Hematopoietic multipotent progenitor cell treated with erythropoietin and hydrocortisone succinate and interleukin-3 and kit ligand, for 15 days (in vitro differentiated cells): ENCODE measurements at regions not wholly inside any gene's neighbourhood (a gene's known extent, or its start where the extent isn't known, plus 50 kb on each side); places are given as distances from the start of the nearest gene placed in this dataset.

Experiments
- DNase-seq: peaks from one replicate; pipeline ENCODE4 v3.0.0-alpha.2; 2015; ENCODE audit warnings: low spot score

DNA sequence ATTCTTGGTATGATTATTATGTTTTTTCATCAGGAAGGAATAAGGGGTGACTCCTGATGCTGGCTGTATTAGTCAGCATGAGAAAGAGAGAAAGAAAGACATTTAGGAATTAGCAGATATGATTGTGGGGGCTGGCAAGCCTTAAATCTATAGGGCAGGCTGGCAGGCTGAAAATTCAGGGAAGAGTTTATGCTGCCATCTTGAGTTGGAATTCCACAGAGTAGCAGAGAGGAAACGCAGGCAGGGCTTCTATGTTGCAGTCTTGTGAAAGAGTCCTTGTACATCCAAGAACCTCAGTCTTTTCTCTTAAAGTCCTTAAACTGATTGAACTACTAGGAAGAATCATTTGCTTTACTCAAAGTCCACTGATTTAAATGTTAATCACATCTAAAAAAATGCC, 262.7 kb upstream of the SLC10A2 start:
- no peak for DNase-seq

DNA sequence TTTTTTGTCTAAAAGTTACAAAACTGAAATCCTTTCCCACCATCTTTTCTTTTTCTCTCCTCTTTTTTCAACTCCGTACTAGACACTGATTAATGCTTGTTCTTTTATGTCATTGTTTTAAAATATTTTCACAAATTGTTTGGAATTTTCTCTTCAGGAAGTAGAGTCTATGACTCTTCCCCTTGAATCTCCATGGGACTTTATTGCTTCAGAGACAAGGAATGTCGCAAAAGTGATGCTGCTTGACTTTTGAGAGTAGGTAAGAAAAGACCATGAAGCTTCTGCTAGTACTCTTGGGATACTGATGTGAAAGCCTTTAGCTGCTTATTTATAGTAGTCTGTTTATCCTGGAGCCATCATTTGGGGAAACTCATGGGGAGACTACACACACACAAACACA, 260.1 kb upstream of the SLC10A2 start:
- no peak for DNase-seq

DNA sequence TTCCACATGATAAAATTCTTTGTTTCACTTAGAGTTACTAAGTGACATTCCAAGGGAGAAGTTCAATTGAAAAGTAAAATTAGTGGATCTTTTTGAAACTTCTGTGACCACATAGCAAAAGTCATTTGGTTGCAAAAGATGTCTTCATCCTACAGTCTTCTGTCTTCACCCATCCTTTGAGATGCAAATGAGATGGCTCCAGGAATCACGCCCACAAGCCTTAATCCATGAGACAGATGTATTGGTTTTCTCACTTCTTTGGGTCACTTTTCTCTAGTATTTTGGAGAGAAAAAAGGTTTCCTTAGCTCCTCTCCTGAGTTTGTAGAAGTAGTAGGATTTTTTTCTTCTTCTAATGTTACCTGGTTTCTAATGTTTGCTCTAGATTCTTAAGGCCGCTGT, 259.5 kb upstream of the SLC10A2 start:
- DNase-seq, result no peak

DNA sequence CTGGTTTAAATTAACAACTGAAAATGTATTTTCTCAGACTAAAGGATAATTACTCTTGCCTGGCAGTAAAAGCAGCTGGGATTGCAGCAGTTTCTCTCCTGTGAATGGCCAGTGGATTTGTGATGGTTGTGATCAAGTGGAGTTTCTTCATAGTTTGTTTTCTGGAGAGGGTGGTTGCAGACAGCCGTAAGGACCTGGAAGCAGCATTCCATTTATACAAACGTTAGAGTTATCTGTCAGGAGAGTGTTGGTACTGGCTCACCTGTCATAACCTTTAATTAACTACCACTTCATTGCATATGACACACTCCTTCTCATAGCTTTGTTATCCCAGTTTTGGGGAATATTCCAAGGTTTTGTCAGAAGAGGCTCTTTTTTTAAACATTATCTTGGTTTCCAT, 258.4 kb upstream of the SLC10A2 start:
- DNase-seq, result no peak

GRCh38 chr13:103315711-103316110, 249.5 kb upstream of the SLC10A2 start:
- DNase-seq, result no peak

DNA sequence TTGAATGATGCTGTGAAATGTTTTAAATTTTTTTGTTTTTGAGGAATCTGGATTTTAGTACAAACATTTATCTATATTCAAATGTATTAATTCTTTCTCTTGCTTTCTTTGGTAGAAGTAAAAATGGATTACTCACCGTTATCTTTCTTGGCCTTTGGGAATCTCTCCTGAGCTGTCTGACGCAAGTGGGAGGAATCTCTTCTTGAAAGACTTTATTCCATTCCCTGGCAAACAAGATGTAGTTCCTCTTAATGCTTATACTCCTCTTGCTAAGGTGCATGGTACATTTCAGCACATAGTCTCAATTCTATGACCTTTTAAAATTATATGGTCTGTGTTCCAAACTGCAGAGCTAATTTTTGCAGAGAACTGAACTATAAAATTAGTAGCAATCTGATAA, 246.2 kb upstream of the SLC10A2 start:
- no peak for DNase-seq

DNA sequence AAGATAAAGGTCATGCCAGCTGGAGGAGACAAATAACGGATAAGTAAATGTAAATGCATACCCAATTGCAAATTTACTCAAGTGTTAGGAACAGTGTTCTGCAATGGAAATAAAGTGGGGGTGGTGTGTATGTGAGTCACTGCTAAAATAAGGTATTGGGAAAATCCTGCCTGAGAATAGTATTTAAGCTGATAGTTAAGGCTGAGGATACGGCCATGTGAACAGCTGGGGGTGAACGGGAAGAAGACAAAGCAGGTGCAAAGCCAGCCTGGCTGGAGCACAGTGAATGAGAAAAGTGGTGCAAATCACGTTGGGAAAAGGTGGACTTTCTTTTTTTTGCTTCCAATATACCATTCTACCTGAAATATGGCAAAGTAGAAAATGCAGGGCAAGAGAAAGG, 242.4 kb upstream of the SLC10A2 start:
- DNase-seq, result no peak

- DNase-seq, result no peak
These were observed 239.9 kb upstream of the SLC10A2 start for GRCh38 chr13:103306163-103306562.

DNA sequence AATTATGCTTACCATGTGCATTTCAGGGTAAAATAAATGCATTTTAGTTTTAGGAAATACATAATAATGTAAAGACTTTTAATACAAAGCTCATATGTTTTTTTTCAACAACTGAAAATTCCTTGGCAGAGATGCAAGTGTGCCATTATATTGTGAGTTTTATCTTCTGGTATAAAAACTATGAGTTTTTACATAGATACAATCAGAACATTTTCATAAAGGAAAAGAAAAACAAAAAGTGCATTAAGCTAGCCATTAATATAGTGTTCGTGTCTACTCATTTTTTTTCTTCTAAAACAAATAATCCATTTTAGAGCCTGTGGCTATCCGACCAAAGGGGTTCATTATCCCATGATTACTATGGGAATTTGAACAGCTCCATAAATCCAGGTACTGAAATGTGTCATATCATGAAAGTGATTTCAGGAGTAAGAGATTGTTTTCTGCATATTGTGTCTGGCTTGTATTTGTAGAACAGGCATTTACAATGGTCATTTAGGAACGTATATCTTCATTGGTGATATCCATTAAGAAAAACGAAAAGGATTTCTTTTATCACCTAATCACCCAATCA, 236.9 kb upstream of the SLC10A2 start:
- no peak for DNase-seq

DNA sequence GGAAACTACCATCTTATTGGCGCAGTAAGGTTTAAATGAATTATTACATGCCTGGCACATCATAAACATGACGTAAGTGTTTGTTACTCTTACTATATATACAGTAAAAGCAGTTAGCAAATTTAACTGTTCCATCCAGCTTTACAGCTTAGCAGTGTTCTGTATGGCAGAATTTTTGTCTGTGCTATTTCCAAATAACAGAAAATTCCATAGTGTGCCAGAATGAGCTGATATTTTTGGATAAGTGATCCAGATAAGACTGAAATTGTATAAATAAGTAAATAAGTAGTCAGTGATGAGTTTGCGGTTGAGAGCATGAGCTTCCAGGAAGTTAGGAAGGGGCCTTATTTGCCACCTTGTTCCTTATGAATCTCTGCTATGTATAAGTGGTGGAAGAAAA, 236.5 kb upstream of the SLC10A2 start:
- no peak for DNase-seq

GRCh38 chr13:103299079-103299478, 232.9 kb upstream of the SLC10A2 start:
- DNase-seq, result no peak

DNA sequence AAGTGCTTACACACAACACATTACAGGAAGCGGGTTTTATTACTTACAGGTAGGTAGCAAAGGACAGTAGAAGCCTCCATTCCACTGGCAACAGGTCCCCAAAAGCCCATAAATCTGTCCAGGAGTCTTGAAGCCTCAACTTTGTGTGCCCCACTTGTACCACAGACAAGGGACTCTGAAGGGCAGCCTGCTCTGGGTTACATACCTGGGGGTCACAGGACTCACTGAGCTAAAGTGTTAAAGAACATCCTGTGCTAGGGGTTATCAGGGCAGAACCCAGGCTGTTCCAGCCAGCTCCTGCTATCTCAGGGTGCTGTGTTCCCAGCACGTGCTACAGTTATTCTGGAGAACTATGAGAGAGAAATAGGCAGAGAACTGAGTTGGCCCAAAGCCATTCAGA, 230.9 kb upstream of the SLC10A2 start:
- DNase-seq, result no peak

GRCh38 chr13:103291798-103292572, 225.8 kb upstream of the SLC10A2 start:
- no peak for DNase-seq

GRCh38 chr13:103291226-103291625, 225.0 kb upstream of the SLC10A2 start:
- DNase-seq, result no peak

- no peak for DNase-seq
These were observed 223.5 kb upstream of the SLC10A2 start for GRCh38 chr13:103289681-103290080.

DNA sequence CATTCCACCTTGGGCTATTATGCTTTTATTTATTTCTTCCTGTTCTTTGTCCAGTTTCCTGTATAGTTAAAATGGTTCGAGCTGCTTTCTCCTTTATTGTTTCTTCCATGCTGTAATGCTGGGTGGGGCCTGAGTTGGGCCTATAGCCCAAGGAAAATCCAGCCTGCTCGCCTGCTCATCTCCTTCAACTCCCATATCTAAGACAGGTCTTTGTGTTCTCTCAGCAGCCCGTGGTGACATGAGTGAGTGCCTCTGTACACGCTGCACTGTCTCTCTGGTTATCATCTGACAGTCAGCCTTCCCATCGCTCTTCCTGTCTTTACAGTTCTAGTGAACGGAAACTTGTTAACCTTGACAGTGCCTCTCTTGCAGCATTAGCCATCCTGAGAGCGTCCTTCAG, 221.9 kb upstream of the SLC10A2 start:
- no peak for DNase-seq

GRCh38 chr13:103287659-103288058, 221.4 kb upstream of the SLC10A2 start:
- DNase-seq, result no peak

- no peak for DNase-seq
These were observed 218.2 kb upstream of the SLC10A2 start for GRCh38 chr13:103284466-103284865.

GRCh38 chr13:103283451-103283820, 217.2 kb upstream of the SLC10A2 start:
- no peak for DNase-seq

- no peak for DNase-seq
These were observed 216.6 kb upstream of the SLC10A2 start for GRCh38 chr13:103282571-103283450.

GRCh38 chr13:103277959-103278694, 211.9 kb upstream of the SLC10A2 start:
- no peak for DNase-seq

- no peak for DNase-seq
These were observed 210.7 kb upstream of the SLC10A2 start for GRCh38 chr13:103276775-103277498.
